ENCODE measurements at regions not wholly inside any gene's neighbourhood (a gene's known extent, or its start where the extent isn't known, plus 50 kb on each side); places are given as distances from the start of the nearest gene placed in this dataset.

DNA sequence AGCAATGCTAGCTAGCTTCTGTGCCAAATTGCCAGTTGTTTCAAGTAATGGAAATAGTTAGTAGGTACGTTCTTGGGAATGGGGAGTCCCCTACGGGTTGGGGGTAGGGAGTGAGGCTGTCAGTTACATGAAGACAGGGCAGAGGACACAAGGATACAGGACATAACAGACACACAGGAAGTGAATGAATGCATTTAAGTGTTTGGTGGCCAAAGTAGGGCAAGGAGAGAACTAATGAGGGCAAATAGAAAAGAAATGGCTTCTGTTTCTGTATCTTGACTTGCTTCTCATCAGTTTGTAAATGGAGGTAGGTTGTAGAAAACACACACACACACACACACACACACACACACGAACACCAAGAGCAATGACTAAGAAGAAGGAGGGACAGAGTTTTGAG lies 142.2 kb downstream of the S1PR1 start:
- TF ChIP-seq ARNTL (CRISPR knock-in tag; IDR thresholded peaks at IDR 0.05; ENCODE audit: borderline replicate concordance, low read depth) (no peak), ZC3H10 (CRISPR knock-in tag; IDR thresholded peaks at IDR 0.05) (no peak), CSDC2 (CRISPR knock-in tag; IDR thresholded peaks at IDR 0.05) (no peak), ISL1 (CRISPR knock-in tag; IDR thresholded peaks at IDR 0.05) (no peak), SNAI2 (CRISPR knock-in tag; IDR thresholded peaks at IDR 0.05) (no peak), ZFP3 (CRISPR knock-in tag; IDR thresholded peaks at IDR 0.05) (no peak)
- TF ChIP-seq, protein P1, sequence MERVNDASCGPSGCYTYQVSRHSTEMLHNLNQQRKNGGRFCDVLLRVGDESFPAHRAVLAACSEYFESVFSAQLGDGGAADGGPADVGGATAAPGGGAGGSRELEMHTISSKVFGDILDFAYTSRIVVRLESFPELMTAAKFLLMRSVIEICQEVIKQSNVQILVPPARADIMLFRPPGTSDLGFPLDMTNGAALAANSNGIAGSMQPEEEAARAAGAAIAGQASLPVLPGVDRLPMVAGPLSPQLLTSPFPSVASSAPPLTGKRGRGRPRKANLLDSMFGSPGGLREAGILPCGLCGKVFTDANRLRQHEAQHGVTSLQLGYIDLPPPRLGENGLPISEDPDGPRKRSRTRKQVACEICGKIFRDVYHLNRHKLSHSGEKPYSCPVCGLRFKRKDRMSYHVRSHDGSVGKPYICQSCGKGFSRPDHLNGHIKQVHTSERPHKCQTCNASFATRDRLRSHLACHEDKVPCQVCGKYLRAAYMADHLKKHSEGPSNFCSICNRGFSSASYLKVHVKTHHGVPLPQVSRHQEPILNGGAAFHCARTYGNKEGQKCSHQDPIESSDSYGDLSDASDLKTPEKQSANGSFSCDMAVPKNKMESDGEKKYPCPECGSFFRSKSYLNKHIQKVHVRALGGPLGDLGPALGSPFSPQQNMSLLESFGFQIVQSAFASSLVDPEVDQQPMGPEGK (CRISPR knock-in tag; IDR thresholded peaks at IDR 0.05; ENCODE audit: borderline replicate concordance), result no peak
- TF ChIP-seq, protein P2, sequence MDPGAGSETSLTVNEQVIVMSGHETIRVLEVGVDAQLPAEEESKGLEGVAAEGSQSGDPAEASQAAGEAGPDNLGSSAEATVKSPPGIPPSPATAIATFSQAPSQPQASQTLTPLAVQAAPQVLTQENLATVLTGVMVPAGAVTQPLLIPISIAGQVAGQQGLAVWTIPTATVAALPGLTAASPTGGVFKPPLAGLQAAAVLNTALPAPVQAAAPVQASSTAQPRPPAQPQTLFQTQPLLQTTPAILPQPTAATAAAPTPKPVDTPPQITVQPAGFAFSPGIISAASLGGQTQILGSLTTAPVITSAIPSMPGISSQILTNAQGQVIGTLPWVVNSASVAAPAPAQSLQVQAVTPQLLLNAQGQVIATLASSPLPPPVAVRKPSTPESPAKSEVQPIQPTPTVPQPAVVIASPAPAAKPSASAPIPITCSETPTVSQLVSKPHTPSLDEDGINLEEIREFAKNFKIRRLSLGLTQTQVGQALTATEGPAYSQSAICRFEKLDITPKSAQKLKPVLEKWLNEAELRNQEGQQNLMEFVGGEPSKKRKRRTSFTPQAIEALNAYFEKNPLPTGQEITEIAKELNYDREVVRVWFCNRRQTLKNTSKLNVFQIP (CRISPR knock-in tag; IDR thresholded peaks at IDR 0.05; ENCODE audit: borderline replicate concordance, low read depth), result no peak
